Gastrocnemius medialis (tissue), 4 donors: ENCODE measurements at regions not wholly inside any gene's neighbourhood (a gene's known extent, or its start where the extent isn't known, plus 50 kb on each side); places are given as distances from the start of the nearest gene placed in this dataset.

Experiments used
- ATAC-seq, 2 donors: fragments of 150-250 bp; one replicate each; pipeline ENCODE4 v1.9.1; 2016
- DNase-seq, 2 donors: peaks; one replicate each; pipeline ENCODE4 v3.0.0-alpha.2; 2019
- H3K27ac ChIP-seq, 4 donors: fragments of 200-600 bp; sonication (generic); 1 replicate in 1 of 4; 2 replicates in 3 of 4; pipeline ENCODE4 v1.5.1; 2016 to 2018; ENCODE audit warnings: mild to moderate bottlenecking in 2 of 4, moderate library complexity in 1 of 4
- H3K27me3 ChIP-seq, 3 donors: fragments of 200-600 bp; sonication (generic) in 2 of 3; 1 replicate in 1 of 3; 2 replicates in 2 of 3; pipeline versions ENCODE4 v1.5.1 to v1.6.0; 2016 to 2019; ENCODE audit warnings: mild to moderate bottlenecking in 1 of 3, moderate library complexity in 1 of 3
- H3K36me3 ChIP-seq, 2 donors: fragments of 200-600 bp; sonication (generic) in 1 of 2; one replicate each; pipeline ENCODE4 v1.5.1; 2017 to 2018
- H3K4me1 ChIP-seq, 2 donors: fragments of 200-600 bp; sonication (generic) in 1 of 2; one replicate each; pipeline ENCODE4 v1.5.1; 2016 to 2017; ENCODE audit warnings: mild to moderate bottlenecking in 2 of 2
- H3K4me3 ChIP-seq, 4 donors: fragments of 200-600 bp; sonication (generic) in 3 of 4; 1 replicate in 1 of 4; 2 replicates in 3 of 4; pipeline ENCODE4 v1.5.1; 2016 to 2019; ENCODE audit warnings: mild to moderate bottlenecking in 2 of 4
- H3K9me3 ChIP-seq, 3 donors: fragments of 200-600 bp; sonication (generic) in 2 of 3; 1 replicate in 1 of 3; 2 replicates in 2 of 3; pipeline ENCODE4 v1.5.1; 2016 to 2019
- CTCF ChIP-seq, 5 experiments: fragments of 450-650 bp in 3 of 5; fragments of 200-600 bp in 2 of 5; sonication (generic) in 2 of 5; IDR thresholded peaks in 4 of 5; conservative IDR thresholded peaks in 1 of 5; 1 replicate in 4 of 5; 2 replicates in 1 of 5; pipeline ENCODE4 v1.5.1; 2016 to 2019; ENCODE audit warnings: antibody characterized with exemption in 5 of 5, mild to moderate bottlenecking in 3 of 5, moderate library complexity in 3 of 5
- POLR2A ChIP-seq, 2 donors: fragments of 450-650 bp; IDR thresholded peaks; one replicate each; pipeline ENCODE4 v1.6.1; 2017; ENCODE audit warnings: antibody characterized with exemption in 2 of 2, mild to moderate bottlenecking in 2 of 2, moderate library complexity in 2 of 2
- in situ Hi-C, 4 donors: fragments of 200-750 bp; cut with MboI; loops; one replicate each; pipeline versions ENCODE4 v1.15.0 to v1.8.0; 2017; ENCODE audit warnings: low sequenced_read_pairs in 4 of 4
- intact Hi-C: fragments of 100-400 bp; cut with DNase I; formaldehyde crosslinking; loops from one replicate; pipeline ENCODE4 v1.15.1; 2023; ENCODE audit warnings: low total_unique reads

- H3K27me3 ChIP-seq, result no peaks in the 10 kb centered on the region
- no peaks in the 10 kb centered on the region for H3K9me3 ChIP-seq
- TF ChIP-seq CTCF (IDR thresholded peaks at IDR 0.05 in 4 of 5, conservative IDR thresholded peaks at IDR 0.05 in 1 of 5) (no peak), POLR2A (IDR thresholded peaks at IDR 0.05) (no peak)
- DNase-seq, result no peak
- H3K4me3 ChIP-seq, result no peak overlapping the region
- H3K36me3 ChIP-seq, result no peaks in the 10 kb centered on the region
- H3K4me1 ChIP-seq, result no peaks in the 10 kb centered on the region
- no peak overlapping the region for H3K27ac ChIP-seq
- intact Hi-C loops (no loop called here), in situ Hi-C loops (no loop called here)
- no peak for ATAC-seq
These were observed 1072.4 kb upstream of the CDH6 start for GRCh38 chr5:30121043-30121442.

GRCh38 chr5:30117135-30117534, 1076.4 kb upstream of the CDH6 start:
- Histone ChIP-seq H3K36me3 (no peaks in the 10 kb centered on the region), H3K27ac (no peak overlapping the region), H3K4me1 (no peaks in the 10 kb centered on the region), H3K27me3 (no peaks in the 10 kb centered on the region), H3K4me3 (no peak overlapping the region), H3K9me3 (no peaks in the 10 kb centered on the region)
- in situ Hi-C loops (no loop called here), intact Hi-C loops (no loop called here)
- ATAC-seq (no peak), DNase-seq (no peak)
- TF ChIP-seq POLR2A (IDR thresholded peaks at IDR 0.05) (no peak), CTCF (IDR thresholded peaks at IDR 0.05 in 4 of 5, conservative IDR thresholded peaks at IDR 0.05 in 1 of 5) (no peak)

GRCh38 chr5:30113542-30113941, 1079.9 kb upstream of the CDH6 start:
- no peaks in the 10 kb centered on the region for H3K4me1 ChIP-seq
- TF ChIP-seq CTCF (IDR thresholded peaks at IDR 0.05 in 4 of 5, conservative IDR thresholded peaks at IDR 0.05 in 1 of 5) (no peak), POLR2A (IDR thresholded peaks at IDR 0.05) (no peak)
- H3K36me3 ChIP-seq, result no peaks in the 10 kb centered on the region
- H3K4me3 ChIP-seq, result no peak overlapping the region
- in situ Hi-C loops (no loop called here), intact Hi-C loops (no loop called here)
- H3K9me3 ChIP-seq, result no peaks in the 10 kb centered on the region
- H3K27me3 ChIP-seq, result no peaks in the 10 kb centered on the region
- H3K27ac ChIP-seq, result no peak overlapping the region
- DNase-seq, result no peak
- ATAC-seq, result no peak

GRCh38 chr5:30112867-30113266, 1080.6 kb upstream of the CDH6 start:
- H3K27me3 ChIP-seq, result no peaks in the 10 kb centered on the region
- no peak overlapping the region for H3K27ac ChIP-seq
- H3K36me3 ChIP-seq, result no peaks in the 10 kb centered on the region
- TF ChIP-seq POLR2A (IDR thresholded peaks at IDR 0.05) (no peak), CTCF (IDR thresholded peaks at IDR 0.05 in 4 of 5, conservative IDR thresholded peaks at IDR 0.05 in 1 of 5) (no peak)
- H3K4me1 ChIP-seq, result no peaks in the 10 kb centered on the region
- DNase-seq, result no peak
- no peaks in the 10 kb centered on the region for H3K9me3 ChIP-seq
- H3K4me3 ChIP-seq, result no peak overlapping the region
- in situ Hi-C loops (no loop called here), intact Hi-C loops (no loop called here)
- no peak for ATAC-seq

GRCh38 chr5:30108051-30108450, 1085.4 kb upstream of the CDH6 start:
- intact Hi-C loops, result no loop called here
- Histone ChIP-seq H3K4me3 (no peak overlapping the region), H3K27me3 (no peaks in the 10 kb centered on the region), H3K9me3 (no peaks in the 10 kb centered on the region), H3K36me3 (no peaks in the 10 kb centered on the region), H3K27ac (no peak overlapping the region), H3K4me1 (no peaks in the 10 kb centered on the region)
- DNase-seq (no peak), ATAC-seq (no peak)
- TF ChIP-seq CTCF (IDR thresholded peaks at IDR 0.05 in 4 of 5, conservative IDR thresholded peaks at IDR 0.05 in 1 of 5), result no peak
- no peak for TF ChIP-seq POLR2A (IDR thresholded peaks at IDR 0.05)
- in situ Hi-C loops, result no loop called here
